ENCODE measurements at regions not wholly inside any gene's neighbourhood (a gene's known extent, or its start where the extent isn't known, plus 50 kb on each side); places are given as distances from the start of the nearest gene placed in this dataset.

- no peak for DNase-seq
Observed at GRCh38 chr2:221817878-221818277, 245.8 kb upstream of the EPHA4 start.

GRCh38 chr2:221817052-221817451 lies 244.9 kb upstream of the EPHA4 start:
- DNase-seq: no peak

GRCh38 chr2:221816566-221816965 lies 244.5 kb upstream of the EPHA4 start:
- DNase-seq: no peak

- DNase-seq: no peak
Observed at GRCh38 chr2:221810650-221811049, 238.5 kb upstream of the EPHA4 start.

- DNase-seq: no peak
Observed at GRCh38 chr2:221810245-221810644, 238.1 kb upstream of the EPHA4 start.

GRCh38 chr2:221808488-221808887 lies 236.4 kb upstream of the EPHA4 start:
- no peak for DNase-seq

GRCh38 chr2:221807706-221808105 lies 235.6 kb upstream of the EPHA4 start:
- no peak for DNase-seq

GRCh38 chr2:221802089-221802488 lies 230.0 kb upstream of the EPHA4 start:
- no peak for DNase-seq

GRCh38 chr2:221792971-221793521 lies 220.9 kb upstream of the EPHA4 start:
- no peak for DNase-seq

- DNase-seq: no peak
Observed at GRCh38 chr2:221791844-221792243, 219.7 kb upstream of the EPHA4 start.

- DNase-seq: no peak
Observed at GRCh38 chr2:221787561-221787960, 215.5 kb upstream of the EPHA4 start.

- DNase-seq: no peak
Observed at GRCh38 chr2:221786297-221786926, 214.3 kb upstream of the EPHA4 start.

GRCh38 chr2:221780281-221780688 lies 208.2 kb upstream of the EPHA4 start:
- DNase-seq: no peak

GRCh38 chr2:221779614-221780067 lies 207.5 kb upstream of the EPHA4 start:
- DNase-seq: no peak

GRCh38 chr2:221778025-221778424 lies 205.9 kb upstream of the EPHA4 start:
- DNase-seq: no peak

GRCh38 chr2:221777119-221777518 lies 205.0 kb upstream of the EPHA4 start:
- no peak for DNase-seq

- DNase-seq: no peak
Observed at GRCh38 chr2:221775096-221775495, 203.0 kb upstream of the EPHA4 start.

- DNase-seq: no peak
Observed at GRCh38 chr2:221774136-221774535, 202.0 kb upstream of the EPHA4 start.

GRCh38 chr2:221771297-221771696 lies 199.2 kb upstream of the EPHA4 start:
- no peak for DNase-seq

GRCh38 chr2:221767106-221768012 lies 195.3 kb upstream of the EPHA4 start:
- DNase-seq: no peak

- no peak for DNase-seq
Observed at GRCh38 chr2:221762496-221762895, 190.4 kb upstream of the EPHA4 start.

- DNase-seq: no peak
Observed at GRCh38 chr2:221761260-221761659, 189.2 kb upstream of the EPHA4 start.

- DNase-seq: no peak
Observed at GRCh38 chr2:221758076-221758475, 186.0 kb upstream of the EPHA4 start.

- DNase-seq: no peak
Observed at GRCh38 chr2:221753401-221753800, 181.3 kb upstream of the EPHA4 start.

All from CD4-positive, alpha-beta T cell treated with Interferon alpha-2 for 1 hour (primary cell).